Vagina (tissue), 2 donors: ENCODE measurements at regions not wholly inside any gene's neighbourhood (a gene's known extent, or its start where the extent isn't known, plus 50 kb on each side); places are given as distances from the start of the nearest gene placed in this dataset.

Experiments
- CTCF ChIP-seq, 3 experiments: fragments of 450-650 bp in 2 of 3; fragments of 200-600 bp in 1 of 3; sonication (generic) in 1 of 3; IDR thresholded peaks; one replicate each; pipeline ENCODE4 v1.5.1; 2017 to 2019; ENCODE audit warnings: antibody characterized with exemption in 3 of 3, mild to moderate bottlenecking in 2 of 3, moderate library complexity in 2 of 3
- POLR2AphosphoS5 ChIP-seq, 2 donors: sonication (generic); formaldehyde crosslinking; IDR thresholded peaks; one replicate each; pipeline ENCODE4 v1.9.0; 2017; ENCODE audit warnings: antibody characterized with exemption in 2 of 2, mild to moderate bottlenecking in 2 of 2, low read depth in 1 of 2; ENCODE audit not compliant: insufficient read depth in 1 of 2

GRCh38 chr4:147345662-147346061 lies 135.2 kb upstream of the EDNRA start:
- no peak for TF ChIP-seq CTCF (IDR thresholded peaks at IDR 0.05)
- no peak for TF ChIP-seq POLR2AphosphoS5 (IDR thresholded peaks at IDR 0.05; ENCODE audit: insufficient read depth in 1 of 2, low read depth in 1 of 2)
